AG08395 (cell line): ENCODE measurements at regions not wholly inside any gene's neighbourhood (a gene's known extent, or its start where the extent isn't known, plus 50 kb on each side); places are given as distances from the start of the nearest gene placed in this dataset.
A peak's percentile ranks its signal among the peaks of the same experiment; 100 is the strongest.
"Not testable (repeated sequence)": the region's sequence is repeated elsewhere in the genome, so short reads cannot be mapped to it uniquely, and the experiment has no call there.

Experiments used
- DNase-seq: peaks from one replicate; pipeline ENCODE4 v3.0.0; 2012; ENCODE audit warnings: mixed read lengths, low spot score

DNA sequence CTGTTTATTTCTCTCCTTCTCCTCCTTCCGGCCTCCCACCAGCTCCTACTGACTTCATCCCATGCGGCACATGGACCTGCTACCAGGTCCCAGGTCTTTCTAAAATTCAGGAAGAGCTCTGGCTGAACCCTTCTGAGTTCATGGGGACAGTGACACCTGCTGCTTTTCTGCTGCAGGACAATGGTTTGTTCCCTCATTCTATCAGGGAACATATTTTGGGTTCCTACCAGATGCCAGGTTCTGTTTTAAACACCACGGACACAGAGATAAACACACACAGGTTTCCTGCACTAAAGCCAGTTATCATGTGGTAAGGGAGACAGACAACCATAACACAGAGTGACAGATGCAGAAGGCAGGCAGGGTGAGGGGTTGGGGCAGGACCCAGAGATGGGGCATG, 114.0 kb upstream of the RAB4A start:
- peak; percentile 49 for DNase-seq

DNA sequence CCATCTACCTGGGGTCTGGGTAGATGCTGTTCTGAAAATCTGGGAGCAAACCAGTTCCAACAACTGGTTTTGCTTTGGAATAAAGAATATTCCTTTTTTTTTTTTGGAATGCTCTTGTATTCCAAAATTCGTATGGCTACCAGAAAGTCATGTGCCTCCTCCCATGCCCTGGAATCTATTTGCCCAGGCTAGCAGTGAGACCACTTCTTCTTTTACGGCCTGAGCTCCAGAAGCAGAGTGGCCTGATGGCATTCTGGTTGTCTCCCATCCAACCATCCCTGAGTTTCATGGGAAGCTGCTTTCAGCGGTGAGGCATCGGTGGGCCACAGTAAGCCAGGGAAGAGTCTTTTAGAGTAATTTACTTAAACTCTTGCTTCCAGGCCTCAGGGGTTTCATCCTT, 113.4 kb upstream of the RAB4A start:
- DNase-seq: no peak

DNA sequence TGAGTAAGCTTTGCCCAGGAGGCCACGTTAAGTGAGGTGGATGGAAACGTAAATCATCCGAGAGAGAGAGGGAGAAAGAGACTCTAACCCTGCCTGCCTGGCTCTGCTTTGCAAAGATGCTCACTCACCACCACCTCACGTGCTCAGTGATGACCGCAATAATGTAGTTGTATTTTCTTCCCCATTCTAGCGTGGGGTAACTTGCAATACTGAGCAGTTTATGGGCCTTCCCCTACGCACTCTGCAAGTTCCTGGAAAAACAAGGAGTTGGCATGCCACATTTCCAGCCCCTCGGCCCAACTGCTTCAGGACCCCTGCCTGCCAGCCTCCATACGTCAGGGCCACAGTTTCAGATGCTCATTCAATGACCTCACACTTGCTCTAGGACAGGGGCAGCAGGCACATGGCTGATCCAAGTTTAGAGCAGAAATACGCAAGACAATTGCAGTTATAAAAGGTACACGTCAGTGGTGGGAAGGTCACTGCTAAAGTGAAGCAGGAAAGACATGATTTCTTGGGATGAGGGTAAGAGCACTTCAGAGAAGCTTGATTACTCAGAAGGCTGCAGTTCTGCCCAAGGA, 112.5 kb upstream of the RAB4A start:
- DNase-seq: no peak

DNA sequence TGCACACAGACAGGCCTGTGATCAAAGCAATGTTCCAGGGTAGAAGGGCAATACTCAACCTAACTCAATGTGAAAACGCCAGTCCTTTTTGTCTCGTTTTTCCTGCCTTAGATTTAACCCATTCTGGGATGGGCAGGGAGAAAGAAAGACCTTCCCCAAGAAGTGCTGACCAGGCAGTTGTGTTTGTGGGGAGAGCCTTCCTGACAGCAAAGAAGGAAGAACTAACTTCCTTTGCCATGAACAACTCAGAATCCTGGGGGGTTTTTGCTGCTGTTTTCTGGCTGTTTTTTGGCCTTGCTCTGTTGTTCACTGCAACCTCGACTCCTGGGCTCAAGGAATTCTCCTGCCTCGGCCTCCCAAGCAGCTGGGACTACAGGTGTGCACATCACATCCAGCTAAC, 112.0 kb upstream of the RAB4A start:
- DNase-seq: no peak

DNA sequence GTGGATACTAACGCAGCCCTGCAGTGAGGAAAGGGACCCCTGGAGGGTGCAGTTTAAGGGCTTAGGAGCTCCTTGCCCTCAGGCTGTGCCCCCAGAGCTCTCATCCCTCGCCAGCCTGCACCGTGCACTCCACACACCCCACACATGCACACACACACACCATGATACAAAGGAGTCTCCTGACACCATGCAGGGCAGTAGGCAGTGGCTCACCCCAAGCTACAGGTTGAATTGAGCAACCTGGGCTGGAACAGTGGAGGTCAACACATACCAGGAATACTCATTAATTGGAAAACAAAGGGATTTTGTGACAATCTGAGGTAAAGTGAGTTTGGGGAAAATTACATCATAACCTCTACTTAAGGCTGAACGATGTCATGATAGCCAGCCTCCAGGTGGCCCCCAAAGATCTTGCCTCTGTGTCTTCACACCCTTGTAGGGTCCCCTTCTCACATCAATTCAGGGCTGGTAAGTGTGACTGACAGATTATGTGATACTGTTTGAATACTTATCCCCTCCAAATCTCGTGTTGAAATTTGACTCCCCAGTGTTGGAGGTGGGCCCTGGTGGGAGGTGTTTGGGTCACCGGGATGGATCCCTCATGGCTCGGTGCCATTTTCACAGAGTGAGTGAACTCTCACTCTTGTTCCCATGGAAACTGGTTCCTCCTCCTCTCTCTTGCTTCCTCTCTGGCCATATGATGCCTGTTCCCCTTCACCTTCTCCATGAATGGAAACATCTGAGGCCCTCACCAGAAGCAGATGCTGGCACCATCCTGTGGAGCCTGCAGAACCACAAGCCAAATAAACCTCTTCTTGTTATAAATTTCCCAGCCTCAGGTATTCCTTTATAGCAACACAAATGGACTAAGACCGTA, 111.0 kb upstream of the RAB4A start:
- DNase-seq: no peak

DNA sequence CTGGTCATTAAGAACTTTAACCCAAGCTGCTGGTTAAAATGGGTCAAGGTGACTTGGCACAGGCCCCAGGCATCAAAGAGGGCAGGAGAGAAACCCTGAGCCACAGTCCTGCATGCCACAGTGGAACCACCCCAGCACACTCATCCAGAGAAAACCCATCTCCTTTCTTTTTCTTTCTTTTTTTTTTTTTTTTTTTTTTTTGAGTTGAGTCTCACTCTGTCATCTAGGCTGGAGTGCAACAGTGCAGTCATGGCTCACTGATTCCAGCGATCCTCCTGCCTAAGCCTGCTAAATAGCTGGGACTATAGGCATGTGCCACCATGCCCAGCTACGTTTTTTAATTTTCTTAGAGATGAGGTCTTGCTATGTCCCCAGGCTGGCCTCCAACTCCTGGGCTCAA, 109.2 kb upstream of the RAB4A start:
- no peak for DNase-seq

DNA sequence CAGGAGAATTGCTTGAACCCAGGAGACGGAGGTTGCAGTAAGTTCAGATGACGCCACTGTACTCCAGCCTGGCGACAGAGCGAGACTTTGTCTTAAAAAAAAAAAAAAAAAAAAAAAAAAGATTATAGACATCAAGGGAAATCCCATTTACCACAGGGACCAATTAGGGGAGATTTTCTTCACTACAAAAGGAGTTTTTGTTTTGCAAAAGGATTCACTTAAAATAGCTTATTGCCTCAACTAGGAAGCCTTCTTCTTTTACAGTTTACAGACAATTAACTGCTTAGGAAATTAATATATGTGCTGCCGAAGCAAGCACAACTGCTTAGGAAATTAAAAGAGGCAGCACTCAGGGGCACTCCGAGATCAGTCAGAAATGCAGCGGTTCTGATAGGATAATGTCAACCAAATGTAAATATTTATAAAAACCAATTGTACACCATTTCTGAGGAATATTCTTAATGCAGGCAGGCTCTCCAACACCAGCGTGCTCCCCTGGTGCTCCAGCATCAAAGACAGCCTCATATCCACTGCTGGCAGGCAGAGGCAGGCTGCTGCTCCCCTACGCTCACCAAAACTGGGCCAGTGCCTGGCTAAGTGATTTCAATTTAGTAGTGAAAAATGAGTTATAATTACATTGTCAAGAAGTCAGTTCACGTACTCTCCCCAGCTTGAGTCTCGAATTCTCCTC, 107.9 kb upstream of the RAB4A start:
- DNase-seq: no peak

DNA sequence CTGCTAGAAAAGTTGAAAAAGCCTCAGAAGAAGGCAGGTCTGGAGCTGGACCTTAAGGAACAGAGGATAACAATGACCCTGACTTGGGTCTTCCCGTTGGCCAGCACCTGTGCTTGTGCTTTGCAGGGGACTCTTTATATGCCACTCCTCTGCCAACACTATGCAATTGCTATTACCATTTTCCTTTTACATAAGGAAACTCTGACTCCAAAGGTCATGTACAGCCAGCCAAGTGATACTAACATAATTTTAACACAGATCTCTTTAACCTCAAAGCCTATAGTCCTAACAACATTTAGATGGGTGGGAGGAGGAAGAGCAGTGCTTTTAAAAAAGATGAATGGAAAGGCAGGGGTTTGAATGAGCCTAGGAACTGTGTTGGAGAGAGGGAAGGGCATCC, 106.6 kb upstream of the RAB4A start:
- no peak for DNase-seq

DNA sequence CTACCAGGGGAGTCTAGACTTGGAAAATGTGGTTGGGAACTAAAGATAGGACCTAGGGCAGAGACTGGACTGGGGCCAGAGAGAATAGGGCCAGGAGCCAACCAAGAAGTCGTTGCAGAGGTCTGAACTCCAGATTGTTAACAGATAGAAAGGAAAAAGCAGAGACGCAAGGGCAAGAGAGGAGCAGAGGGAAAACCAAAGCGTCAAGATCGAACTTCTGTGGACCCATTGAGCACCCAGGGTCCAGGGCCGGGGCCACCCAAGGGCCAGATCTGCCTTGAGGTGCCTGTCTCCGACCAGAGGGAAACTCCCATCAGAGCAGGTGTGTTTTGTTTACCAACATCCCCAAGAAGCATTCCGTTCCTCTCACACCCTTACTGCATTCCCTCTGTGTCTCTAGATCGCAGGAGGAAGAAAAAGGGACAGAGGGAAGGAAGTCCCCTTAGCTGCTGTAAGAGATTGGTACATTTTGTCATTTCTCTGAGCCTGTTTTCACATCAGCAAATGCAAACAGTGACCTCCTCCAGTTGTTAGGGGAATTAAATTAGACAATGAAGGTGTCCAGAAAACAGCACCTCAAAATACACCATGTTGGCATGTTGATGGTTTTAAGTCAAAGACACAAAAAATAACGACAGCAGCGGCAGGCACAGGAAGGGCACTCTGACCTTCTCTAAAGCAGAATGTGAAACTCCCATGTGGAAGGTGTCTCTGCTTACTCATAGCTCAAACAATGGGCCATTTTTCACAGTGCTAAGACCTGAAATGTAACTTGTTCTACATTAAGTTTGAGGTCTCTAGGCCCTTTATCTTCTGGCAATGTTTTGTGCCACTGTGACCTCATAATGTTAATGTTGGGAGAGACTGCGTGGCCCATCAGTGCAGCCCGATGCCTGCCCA, 105.8 kb upstream of the RAB4A start:
- DNase-seq: no peak

DNA sequence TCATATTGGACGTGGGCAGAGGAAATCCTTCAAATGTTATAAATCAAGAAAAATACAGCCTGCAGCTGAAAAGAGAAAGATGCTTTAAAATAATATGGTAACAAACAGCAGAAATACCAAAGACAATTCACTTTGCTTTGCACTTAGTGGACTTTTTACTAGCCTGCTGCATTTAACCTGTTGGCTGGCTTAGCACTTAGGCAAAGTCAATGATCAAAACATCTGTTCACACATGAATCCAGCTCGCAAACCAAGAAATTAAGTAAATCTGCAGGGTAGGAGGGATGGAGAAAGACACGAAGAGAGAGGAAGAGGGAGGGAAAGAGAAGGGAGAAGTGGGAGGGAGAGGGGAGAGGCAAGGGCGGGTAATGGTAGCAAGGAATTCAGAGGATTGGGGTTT, 103.6 kb upstream of the RAB4A start:
- DNase-seq: no peak

DNA sequence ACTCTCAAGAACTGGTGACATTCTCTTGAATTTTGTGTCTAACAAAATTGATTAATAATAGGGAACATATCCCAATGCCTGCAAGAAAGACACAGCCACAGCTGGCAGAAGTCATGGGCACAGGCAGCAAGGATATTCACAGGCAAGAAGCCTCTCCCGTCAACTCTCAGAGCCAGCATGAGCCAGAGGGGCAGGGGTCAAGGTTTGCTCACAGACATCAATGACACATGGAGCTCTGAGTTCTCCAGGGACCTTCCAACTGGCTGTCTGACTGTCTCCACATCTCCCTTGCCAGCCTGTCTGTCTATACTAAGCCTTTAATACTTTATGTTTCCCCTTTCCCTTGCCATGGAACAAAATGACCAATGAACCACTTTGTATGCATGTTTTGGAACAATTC, 101.5 kb upstream of the RAB4A start:
- no peak for DNase-seq

DNA sequence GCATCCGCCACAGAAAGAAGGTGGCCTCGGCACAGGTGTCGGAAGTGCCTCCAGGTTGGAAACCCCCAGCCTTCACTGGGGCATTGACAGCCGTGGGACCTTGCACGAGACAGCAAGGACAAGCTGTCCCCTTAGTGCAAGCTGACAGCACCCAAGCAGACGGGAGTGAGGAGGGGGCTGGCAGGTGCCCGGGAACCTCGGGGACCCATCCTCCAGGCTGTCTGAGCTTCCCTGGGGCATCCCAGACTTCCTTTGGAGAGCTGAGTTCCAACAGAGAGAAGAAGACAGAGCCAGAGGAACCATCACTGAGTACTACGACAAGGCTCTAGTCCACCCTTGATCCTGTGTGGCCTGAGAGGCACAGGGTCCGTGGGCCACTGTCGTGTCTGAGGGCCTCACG, 100.6 kb upstream of the RAB4A start:
- DNase-seq: no peak

DNA sequence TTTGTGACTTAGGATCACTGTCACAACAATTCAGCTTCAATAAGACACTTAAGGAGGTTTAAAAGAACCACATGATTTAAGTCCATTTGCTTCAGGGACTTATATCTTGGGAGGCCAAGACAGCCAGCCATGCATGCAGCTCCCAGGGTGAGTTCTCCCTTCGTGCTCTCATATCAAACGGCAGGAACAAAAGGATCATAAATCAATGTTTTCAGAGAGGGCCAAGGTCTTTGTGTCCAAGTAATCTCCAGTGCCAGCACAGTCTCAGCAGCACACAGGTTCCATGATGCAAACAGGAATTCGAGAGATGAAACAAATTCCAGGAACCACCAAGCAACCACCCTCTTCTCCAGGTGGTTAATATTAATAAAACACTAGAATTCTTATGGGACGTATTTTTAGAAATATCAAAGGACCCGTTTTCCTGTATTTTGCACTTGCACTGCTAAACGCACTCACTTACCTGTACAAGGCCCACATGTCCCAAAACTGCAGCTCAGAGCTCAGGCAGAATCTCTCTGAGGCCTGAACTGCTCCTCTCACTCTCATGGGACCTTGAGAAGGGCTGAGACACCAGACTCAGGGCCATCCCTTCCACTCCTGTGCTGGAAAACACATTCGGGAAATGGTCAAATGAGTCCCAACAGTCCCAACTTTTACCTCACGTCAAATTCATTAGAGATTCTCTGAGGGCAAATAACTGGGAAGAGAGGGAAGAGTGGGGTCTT, 100.0 kb upstream of the RAB4A start:
- no peak for DNase-seq

DNA sequence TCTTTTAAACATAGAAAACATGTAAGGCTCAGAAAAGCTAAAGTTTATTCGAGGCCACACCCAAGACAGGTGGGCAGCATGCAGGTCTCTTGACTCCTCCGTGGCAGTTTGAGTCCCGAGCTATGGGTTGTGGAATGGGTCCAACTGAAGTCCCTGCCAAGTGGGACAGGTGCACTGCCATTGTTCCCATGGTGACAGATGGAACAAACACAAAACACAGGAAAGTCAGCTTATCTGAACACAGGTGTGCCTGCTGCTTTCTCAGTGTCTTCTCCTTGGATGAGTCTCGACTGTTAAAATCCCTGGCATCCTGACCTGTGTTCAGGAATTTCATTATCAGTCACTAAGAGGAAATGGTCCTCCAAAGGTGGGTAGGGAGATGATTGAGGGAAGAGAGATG, 99.0 kb upstream of the RAB4A start:
- DNase-seq: no peak

DNA sequence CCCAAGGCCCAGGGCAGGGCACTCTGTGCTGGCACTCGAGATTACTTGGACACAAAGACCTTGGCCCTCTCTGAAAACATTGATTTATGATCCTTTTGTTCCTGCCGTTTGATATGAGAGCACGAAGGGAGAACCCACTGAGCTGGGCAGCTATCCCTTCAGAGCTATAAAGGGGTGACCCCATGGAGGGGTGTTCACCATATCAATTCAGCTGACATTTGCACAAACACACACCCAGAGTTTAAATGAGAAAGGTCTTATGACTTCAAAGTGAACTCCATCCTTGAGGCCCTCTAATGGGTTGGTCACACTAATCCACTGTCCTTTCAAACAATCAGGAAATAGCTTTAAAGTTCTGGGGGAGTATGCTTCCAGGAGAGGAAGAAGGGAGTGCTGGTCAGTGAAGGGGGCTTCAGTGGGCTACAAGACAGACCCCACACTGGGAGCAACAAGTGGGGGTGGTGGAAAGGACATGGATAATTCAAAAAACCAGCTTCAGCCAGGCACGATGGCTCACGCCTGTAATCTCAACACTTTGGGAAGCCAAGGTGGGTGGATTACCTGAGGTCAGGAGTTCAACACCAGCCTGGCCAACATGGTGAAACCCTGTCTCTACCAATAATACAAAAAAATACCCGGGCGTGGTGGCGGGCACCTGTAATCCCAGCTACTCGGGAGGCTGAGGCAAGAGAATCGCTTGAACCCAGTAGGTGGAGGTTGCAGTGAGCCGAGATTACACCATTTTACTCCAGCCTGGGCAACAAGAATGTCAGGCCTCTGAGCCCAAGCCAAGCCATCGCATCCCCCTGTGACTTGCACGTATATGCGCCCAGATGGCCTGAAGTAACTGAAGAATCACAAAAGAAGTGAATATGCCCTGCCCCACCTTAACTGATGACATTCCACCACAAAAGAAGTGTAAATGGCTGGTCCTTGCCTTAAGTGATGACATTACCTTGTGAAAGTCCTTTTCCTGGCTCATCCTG, 97.1 kb upstream of the RAB4A start:
- DNase-seq: not testable (repeated sequence)

DNA sequence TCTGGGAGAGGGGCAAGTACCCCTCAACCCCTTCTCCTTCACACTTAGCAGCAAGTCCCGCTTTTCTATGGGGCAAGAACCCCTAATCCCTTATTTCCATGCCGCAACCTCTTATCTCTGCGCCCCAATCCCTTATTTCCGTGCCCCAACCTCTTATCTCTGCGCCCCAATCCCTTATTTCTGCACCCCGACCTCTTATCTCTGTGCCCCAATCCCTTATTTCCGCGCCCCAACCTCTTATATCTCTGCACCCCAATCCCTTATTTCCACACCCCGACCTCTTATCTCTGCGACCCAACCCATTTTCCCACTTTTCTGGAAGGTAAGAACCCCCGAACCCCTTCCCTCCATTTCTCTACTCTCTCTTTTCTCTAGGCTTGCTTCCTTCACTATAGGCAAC, 95.6 kb upstream of the RAB4A start:
- DNase-seq: not testable (repeated sequence)

DNA sequence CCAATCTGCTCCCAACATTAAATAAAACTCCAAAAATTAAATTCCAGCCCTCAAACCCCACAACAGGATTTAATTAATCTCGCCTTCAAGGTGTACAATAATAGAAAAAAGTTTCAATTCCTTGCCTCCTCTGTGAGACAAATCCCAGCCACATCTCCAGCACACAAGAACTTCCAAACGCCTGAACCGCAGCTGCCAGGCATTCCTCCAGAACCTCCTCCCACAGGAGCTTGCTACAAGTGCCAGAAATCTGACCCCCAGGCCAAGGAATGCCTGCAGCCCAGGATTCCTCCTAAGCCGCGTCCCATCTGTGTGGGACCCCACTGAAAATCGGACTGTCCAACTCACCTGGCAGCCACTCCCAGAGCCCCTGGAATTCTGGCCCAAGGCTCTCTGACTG, 94.5 kb upstream of the RAB4A start:
- DNase-seq: not testable (repeated sequence)

DNA sequence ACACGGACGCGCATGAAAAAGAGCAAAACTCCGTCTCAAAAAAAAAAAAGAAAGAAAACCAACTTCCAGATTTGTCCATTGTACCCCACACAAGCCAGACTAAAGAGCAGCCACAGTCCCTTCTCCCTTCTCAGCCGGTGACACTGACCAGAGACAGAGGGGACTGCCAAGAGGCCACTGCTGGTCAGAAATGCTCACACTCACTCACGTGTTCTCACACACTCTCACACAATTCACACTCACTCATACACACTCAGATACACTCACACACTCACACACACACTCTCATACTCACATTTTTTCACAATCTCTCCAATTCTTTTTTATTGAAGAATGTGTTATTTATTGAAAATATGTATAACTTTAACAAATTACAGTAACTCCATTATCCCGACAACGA, 90.8 kb upstream of the RAB4A start:
- no peak for DNase-seq

DNA sequence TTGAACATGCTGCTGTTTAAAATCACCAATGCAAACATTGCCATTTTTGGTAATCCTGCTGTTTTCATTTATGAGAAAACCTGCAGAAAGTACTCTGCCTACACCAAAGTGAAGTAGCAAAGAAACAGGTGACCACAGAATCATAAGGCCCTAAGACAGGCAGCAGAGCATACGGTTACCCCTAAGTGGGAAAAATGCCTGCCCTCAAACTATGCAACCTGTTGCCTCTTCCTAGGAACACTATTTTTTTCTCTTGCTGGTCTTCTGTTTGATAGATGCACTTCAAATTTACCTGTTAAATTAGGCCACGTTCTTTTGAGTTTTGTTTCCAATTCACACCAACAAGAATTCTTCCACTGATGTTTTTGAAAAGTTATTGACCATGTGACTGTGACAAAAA, 89.5 kb upstream of the RAB4A start:
- DNase-seq: no peak

DNA sequence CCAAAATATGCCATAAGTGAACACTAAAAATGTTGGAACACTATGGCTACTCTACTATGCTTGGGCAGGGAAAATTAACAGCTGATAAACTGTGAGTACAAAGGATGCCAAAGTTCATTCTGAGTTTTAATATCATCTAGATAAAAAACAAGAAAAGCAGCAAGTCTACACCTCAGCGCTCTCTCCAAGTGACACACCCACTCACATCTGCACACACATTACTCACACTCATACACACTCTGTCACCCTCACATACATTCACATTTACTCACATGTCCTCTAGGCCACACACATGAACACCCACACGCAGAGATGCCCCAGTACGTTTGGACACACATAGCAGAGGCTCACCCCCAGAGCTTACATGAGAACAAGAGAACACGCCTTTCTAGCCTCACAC, 87.3 kb upstream of the RAB4A start:
- DNase-seq: no peak
